Fibroblast of lung (primary cell): ENCODE measurements at regions not wholly inside any gene's neighbourhood (a gene's known extent, or its start where the extent isn't known, plus 50 kb on each side); places are given as distances from the start of the nearest gene placed in this dataset.

ENCODE experiments used
- DNase-seq, 2 donors: peaks; one replicate each; pipeline versions ENCODE4 v3.0.0 to v3.0.0-alpha.2; 2010; ENCODE audit warnings: low read depth in 2 of 2
- H2AFZ ChIP-seq: 2 replicates; pipeline ENCODE4 v1.5.1; 2012; ENCODE audit warnings: low read length, control low read depth, inconsistent platforms
- H3K27ac ChIP-seq: 2 replicates; pipeline ENCODE4 v1.5.1; 2011; ENCODE audit warnings: low read length, control low read depth; ENCODE audit not compliant: insufficient read depth
- H3K27me3 ChIP-seq: 2 replicates; pipeline ENCODE4 v1.5.1; 2011; ENCODE audit warnings: mild to moderate bottlenecking, low read length; ENCODE audit not compliant: control insufficient read depth, insufficient read depth
- H3K36me3 ChIP-seq: 2 replicates; pipeline ENCODE4 v1.5.1; 2011; ENCODE audit warnings: low read length; ENCODE audit not compliant: control insufficient read depth, insufficient read depth
- H3K4me1 ChIP-seq: 2 replicates; pipeline ENCODE4 v1.5.1; 2011; ENCODE audit warnings: low read length; ENCODE audit not compliant: control insufficient read depth, insufficient read depth; ENCODE audit errors: extremely low read depth
- H3K4me2 ChIP-seq: 2 replicates; pipeline ENCODE4 v1.5.1; 2011; ENCODE audit warnings: low read length, control low read depth; ENCODE audit not compliant: insufficient read depth; ENCODE audit errors: extremely low read depth
- H3K4me3 ChIP-seq, 4 experiments: fragments of 200-600 bp in 1 of 4; sonication (generic) in 1 of 4; replicated peaks in 1 of 4; 2 replicates each; pipeline ENCODE4 v1.5.1; 2011 to 2016; ENCODE audit warnings: low read length in 4 of 4, low read depth in 3 of 4, mild to moderate bottlenecking in 3 of 4, control low read depth in 2 of 4, inconsistent platforms in 1 of 4, mixed read lengths in 1 of 4; ENCODE audit not compliant: insufficient read depth in 1 of 4; ENCODE audit errors: control extremely low read depth in 1 of 4
- H3K79me2 ChIP-seq: 2 replicates; pipeline ENCODE4 v1.5.1; 2012; ENCODE audit warnings: mild to moderate bottlenecking, low read length, inconsistent platforms; ENCODE audit not compliant: control insufficient read depth, insufficient read depth
- H3K9ac ChIP-seq: 2 replicates; pipeline ENCODE4 v1.5.1; 2011; ENCODE audit warnings: mild to moderate bottlenecking, low read length, control low read depth; ENCODE audit not compliant: insufficient read depth
- H3K9me3 ChIP-seq: 2 replicates; pipeline ENCODE4 v1.5.1; 2012; ENCODE audit warnings: low read depth, low read length; ENCODE audit not compliant: control insufficient read depth, insufficient read depth
- H4K20me1 ChIP-seq: 2 replicates; pipeline ENCODE4 v1.5.1; 2011; ENCODE audit warnings: low read length; ENCODE audit not compliant: control insufficient read depth, insufficient read depth; ENCODE audit errors: extremely low read depth
- EZH2 ChIP-seq: IDR thresholded peaks from 2 replicates; pipeline ENCODE4 v1.5.1; 2012; ENCODE audit warnings: low read length, control low read depth, mild to moderate bottlenecking; ENCODE audit errors: missing control alignments
- TF ChIP-seq, protein P1 (sequence below), 2 donors: IDR thresholded peaks in 1 of 2; conservative IDR thresholded peaks in 1 of 2; 1 replicate in 1 of 2; 2 replicates in 1 of 2; pipeline ENCODE4 v1.5.1; 2011 to 2012; ENCODE audit warnings: low read length in 2 of 2, control low read depth in 1 of 2, inconsistent platforms in 1 of 2, low read depth in 1 of 2, mild to moderate bottlenecking in 1 of 2

GRCh38 chr4:26020083-26020668, 106.2 kb downstream of the SMIM20 start:
- no peaks in the 10 kb centered on the region for H3K9me3 ChIP-seq
- DNase-seq: peak; percentile 89 to 94
- H3K4me2 ChIP-seq: no peak overlapping the region
- H4K20me1 ChIP-seq: no peaks in the 10 kb centered on the region
- no peak overlapping the region for H3K9ac ChIP-seq
- no peaks in the 10 kb centered on the region for H3K79me2 ChIP-seq
- peak overlapping the region; percentile 56 for H3K27ac ChIP-seq
- H3K4me3 ChIP-seq: no peak overlapping the region
- H2AFZ ChIP-seq: no peak overlapping the region
- TF ChIP-seq, protein P1, sequence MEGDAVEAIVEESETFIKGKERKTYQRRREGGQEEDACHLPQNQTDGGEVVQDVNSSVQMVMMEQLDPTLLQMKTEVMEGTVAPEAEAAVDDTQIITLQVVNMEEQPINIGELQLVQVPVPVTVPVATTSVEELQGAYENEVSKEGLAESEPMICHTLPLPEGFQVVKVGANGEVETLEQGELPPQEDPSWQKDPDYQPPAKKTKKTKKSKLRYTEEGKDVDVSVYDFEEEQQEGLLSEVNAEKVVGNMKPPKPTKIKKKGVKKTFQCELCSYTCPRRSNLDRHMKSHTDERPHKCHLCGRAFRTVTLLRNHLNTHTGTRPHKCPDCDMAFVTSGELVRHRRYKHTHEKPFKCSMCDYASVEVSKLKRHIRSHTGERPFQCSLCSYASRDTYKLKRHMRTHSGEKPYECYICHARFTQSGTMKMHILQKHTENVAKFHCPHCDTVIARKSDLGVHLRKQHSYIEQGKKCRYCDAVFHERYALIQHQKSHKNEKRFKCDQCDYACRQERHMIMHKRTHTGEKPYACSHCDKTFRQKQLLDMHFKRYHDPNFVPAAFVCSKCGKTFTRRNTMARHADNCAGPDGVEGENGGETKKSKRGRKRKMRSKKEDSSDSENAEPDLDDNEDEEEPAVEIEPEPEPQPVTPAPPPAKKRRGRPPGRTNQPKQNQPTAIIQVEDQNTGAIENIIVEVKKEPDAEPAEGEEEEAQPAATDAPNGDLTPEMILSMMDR (conservative IDR thresholded peaks at IDR 0.05 in 1 of 2, IDR thresholded peaks at IDR 0.05 in 1 of 2; ENCODE audit: low read depth in 1 of 2, low read length in 2 of 2): peak in 1 of 2 donors; percentile 6
- TF ChIP-seq EZH2: no peak
- H3K4me1 ChIP-seq: peaks cover 25% of the 10 kb centered on the region
- H3K36me3 ChIP-seq: no peaks in the 10 kb centered on the region
- no peaks in the 10 kb centered on the region for H3K27me3 ChIP-seq

GRCh38 chr4:26020881-26021280, 106.9 kb downstream of the SMIM20 start:
- no peaks in the 10 kb centered on the region for H3K9me3 ChIP-seq
- H2AFZ ChIP-seq: no peak overlapping the region
- H3K4me2 ChIP-seq: peak overlapping the region; percentile 11
- H3K4me3 ChIP-seq: no peak overlapping the region
- TF ChIP-seq, protein P1 (conservative IDR thresholded peaks at IDR 0.05 in 1 of 2, IDR thresholded peaks at IDR 0.05 in 1 of 2; ENCODE audit: low read depth in 1 of 2, low read length in 2 of 2): no peak
- TF ChIP-seq EZH2: no peak
- H3K27ac ChIP-seq: peak overlapping the region; percentile 56
- peak; percentile 44 to 92 for DNase-seq
- no peaks in the 10 kb centered on the region for H3K27me3 ChIP-seq
- H3K4me1 ChIP-seq: peaks cover 21% of the 10 kb centered on the region
- no peak overlapping the region for H3K9ac ChIP-seq
- H3K79me2 ChIP-seq: no peaks in the 10 kb centered on the region
- no peaks in the 10 kb centered on the region for H3K36me3 ChIP-seq
- no peaks in the 10 kb centered on the region for H4K20me1 ChIP-seq

DNA sequence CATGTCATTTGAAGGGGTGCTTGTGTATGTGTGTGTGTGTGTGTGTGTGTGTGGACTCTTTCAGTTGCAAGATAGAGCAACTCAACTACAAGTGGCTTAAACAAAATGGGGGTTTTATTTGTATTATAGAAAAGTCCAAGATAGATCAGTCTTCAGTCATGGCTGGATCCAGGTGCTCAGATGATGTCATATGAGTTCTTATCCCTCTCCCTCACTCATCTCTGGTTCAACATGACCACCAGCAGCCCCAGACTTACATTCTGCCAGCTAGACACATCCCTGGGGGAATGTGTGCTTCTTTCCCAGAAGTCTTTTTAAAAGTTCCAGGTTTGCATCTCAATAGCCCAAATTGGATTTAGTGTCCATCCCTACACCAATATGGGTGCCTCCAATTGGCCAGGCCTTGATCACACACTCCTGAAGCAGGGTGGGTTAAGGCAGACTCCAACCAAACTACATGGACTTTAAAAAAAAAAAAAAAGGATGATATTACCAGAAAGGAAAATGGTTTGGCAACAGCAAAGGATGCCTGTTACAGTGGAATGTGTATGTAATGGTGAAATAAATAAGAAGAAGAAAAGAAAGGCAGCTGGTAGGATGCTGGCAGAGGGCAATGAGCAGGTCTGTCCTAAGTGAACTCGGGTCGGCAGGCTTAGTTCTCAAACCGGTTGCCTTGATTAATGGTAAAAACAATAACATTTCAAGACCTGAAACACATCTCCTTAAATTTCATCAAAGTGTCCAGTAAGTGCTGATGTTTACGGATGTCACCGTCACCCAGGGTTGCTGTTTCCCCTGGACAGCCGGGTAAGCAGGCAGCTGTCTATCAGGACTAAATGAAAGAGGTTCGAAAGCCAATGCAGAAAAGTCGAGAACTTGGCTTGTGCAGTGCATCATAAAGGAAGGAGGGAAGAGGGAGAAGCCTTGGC, 107.7 kb downstream of the SMIM20 start:
- TF ChIP-seq, protein P1 (conservative IDR thresholded peaks at IDR 0.05 in 1 of 2, IDR thresholded peaks at IDR 0.05 in 1 of 2; ENCODE audit: low read depth in 1 of 2, low read length in 2 of 2): no peak
- TF ChIP-seq EZH2: no peak
- H4K20me1 ChIP-seq: no peaks in the 10 kb centered on the region
- no peak overlapping the region for H2AFZ ChIP-seq
- H3K79me2 ChIP-seq: no peaks in the 10 kb centered on the region
- peak overlapping the region; percentile 64 for H3K4me2 ChIP-seq
- H3K9ac ChIP-seq: no peak overlapping the region
- H3K9me3 ChIP-seq: no peaks in the 10 kb centered on the region
- peaks cover 19% of the 10 kb centered on the region for H3K4me1 ChIP-seq
- peak overlapping the region; percentile 66 for H3K27ac ChIP-seq
- H3K36me3 ChIP-seq: no peaks in the 10 kb centered on the region
- no peaks in the 10 kb centered on the region for H3K27me3 ChIP-seq
- H3K4me3 ChIP-seq: peak overlapping the region in 1 of 4 experiments; percentile 27
- DNase-seq: peak; percentile 32 to 56
